Activated CD4-positive, alpha-beta T cell treated with anti-CD3 and anti-CD28 coated beads, Interleukin-2, Interleukin-4, amounts not matched to agents 100 ng/mL and 50 ng/mL, durations not matched to agents 16 hours and 8 hours (primary cell): ENCODE measurements at regions not wholly inside any gene's neighbourhood (a gene's known extent, or its start where the extent isn't known, plus 50 kb on each side); places are given as distances from the start of the nearest gene placed in this dataset.
"Not testable (repeated sequence)": the region's sequence is repeated elsewhere in the genome, so short reads cannot be mapped to it uniquely, and the experiment has no call there.

Experiments used
- DNase-seq: peaks from one replicate; pipeline ENCODE4 v3.0.0-alpha.2; 2020; ENCODE audit warnings: low spot score

- DNase-seq = no peak
These were observed 1840.1 kb upstream of the RAG2 start for GRCh38 chr11:38438091-38438490.

DNA sequence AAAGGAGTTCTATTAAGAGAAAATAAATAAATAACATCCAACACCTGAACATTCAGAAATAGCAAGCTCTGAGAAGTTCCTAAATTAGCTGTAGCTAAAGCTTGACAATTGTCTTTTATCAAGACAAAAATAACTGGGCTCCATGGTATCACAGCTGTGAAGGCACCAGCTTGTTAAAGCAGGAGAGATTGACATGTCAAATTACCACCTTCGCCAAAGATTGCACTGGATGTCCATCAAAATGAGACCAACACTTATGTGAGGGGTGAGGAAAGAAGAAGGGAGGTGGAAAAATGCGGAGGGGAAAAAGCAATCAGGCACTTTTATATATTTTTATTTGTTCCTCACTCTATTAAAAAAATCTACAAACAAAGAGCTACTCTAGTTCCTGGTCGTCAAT, 1827.5 kb upstream of the RAG2 start:
- no peak for DNase-seq

DNA sequence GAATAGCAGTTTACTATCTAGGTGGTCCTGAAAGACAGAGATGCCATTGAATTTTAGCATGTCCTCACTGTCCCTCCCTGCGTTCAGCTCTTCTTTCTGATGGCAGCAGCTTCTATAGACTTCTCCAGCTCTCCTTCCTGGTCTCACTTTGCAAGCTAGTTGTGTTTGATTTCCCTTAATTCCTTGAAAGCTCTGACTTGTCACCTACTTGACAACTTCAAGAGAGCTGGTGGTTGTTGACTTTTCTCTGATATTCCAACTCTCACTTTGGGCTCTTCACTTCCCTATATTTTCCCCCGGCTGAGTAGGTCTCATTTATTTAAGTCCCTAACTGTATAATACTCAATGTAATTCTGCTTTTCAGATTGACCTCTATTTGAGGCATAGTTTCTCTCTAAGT, 1825.0 kb upstream of the RAG2 start:
- no peak for DNase-seq

DNA sequence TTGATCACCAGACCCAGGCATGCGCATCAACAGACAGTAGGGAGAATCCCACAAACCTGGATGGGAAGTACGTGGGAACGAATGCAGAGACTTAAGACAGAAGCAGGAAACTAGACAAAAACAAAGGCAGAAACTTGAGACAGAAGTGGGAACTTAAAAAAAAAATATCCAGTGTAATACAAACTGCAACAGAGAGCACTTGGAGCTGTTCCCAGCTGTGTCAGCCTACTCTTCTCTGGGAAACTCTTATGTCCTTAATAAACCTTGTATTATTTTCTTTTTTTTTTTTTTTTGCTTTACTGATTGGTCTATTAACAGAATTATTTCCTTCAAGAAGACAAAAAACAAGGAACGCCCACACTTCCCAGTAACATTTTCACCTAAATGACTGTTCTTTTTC, 1818.1 kb upstream of the RAG2 start:
- DNase-seq = no peak

DNA sequence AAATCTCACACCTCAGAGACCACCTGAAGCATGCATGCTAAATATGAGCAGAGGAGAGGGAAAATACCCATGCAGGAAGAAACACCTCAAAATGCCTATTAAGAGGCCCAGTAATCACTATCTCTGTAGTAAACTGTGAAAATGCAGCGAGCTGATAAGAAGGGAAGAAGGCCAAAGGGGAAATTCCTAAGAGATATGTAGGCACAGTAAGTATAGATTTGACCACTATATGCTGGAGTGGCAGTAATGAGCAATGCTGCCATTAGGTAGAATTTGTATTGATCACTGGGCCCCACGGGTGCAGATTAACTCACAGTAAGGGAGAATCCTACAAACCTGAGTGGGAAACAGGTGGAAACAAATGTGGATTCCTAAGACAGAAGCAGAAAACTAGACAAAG, 1813.1 kb upstream of the RAG2 start:
- DNase-seq = no peak

DNA sequence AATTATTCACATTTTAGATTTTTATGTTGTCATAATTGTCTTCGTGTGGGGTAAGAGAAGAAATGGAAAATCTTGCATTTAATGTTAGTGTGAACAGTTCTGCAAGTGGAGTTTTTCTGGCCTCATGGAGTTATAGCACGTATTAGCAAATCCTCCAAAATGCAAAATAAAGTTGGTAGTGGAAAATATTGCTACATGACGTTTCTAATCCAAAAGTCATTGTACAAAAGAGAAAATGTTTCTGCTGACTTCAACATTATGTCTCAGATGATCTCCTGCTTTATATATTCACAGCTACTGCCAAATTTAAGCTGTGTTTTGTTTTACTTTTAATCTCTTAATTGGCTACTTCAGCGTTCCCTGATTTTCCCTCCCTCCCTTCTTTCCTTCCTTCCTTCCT, 1804.0 kb upstream of the RAG2 start:
- DNase-seq = no peak

- DNase-seq = no peak
These were observed 1794.1 kb upstream of the RAG2 start for GRCh38 chr11:38392176-38392575.

DNA sequence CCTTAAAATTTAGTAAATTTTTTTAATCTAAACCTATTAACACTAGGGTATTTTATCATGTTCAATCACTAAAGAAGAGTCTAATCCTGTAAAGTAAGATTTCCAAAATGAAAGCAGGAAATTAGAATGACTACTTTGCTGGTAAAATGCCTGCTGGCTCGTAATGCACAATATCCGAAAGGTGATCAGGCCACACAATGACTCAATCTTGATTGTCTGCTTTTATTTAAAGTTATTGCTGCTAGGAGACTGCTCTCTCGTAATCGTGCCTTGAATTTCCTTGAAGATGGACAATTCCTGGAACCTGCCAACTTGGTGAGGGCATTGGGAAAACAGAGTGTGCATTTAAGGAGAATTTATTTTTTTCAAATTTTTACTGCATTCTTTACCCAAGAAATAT, 1786.5 kb upstream of the RAG2 start:
- no peak for DNase-seq

DNA sequence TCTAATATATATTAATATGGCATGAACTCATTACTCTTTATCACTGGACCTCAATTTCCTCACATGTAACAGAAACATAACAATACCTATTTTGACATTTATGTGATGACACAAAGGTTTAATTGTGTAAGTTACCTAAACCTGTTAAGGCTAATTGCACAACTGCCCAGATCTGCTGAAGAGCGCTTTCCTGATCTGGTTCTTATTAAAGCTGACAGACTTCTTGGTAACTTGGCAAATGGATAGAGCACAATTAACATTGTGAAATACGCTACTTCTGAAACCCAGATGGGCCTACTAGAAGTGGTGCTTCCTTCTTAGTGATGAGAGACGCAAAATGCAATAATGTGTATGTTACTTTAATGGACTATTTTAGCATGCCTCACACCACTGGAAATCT, 1767.2 kb upstream of the RAG2 start:
- DNase-seq = no peak

DNA sequence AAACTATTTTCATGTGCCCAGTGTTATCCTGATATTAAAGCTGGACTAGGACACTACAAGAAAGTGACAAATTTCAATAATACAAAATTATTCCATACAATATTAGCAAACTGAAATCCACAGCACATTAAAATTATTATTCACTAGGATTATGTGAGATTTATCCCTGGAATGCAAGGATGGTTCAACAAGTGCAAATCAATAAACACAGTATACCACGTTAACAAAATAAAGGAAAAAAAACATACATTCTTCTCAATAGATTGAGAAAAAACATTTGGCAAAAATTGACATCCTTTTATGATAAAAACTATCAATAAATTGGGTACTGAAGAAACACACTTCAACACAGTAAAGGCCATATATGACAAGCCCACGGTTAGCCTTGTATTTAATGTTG, 1758.2 kb upstream of the RAG2 start:
- no peak for DNase-seq

DNA sequence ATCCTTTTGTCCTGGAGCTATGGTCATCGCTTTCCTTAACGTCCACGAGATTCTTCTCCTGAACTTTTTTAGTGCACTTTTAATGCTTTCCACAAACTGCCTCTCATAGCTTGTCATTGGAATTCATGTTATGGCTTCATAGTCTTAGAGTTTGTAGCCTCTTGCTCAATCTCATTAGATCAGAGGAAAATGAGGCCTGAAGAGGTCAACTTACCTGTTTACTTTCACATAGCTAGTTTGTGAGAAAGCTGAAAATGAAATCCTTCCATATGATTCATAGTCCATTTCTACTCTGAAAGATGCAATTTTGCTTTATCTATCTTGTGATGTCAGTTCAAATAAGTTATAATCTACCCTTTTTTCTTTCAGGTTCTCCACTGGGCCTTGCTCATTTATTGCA, 1747.2 kb upstream of the RAG2 start:
- DNase-seq = no peak

DNA sequence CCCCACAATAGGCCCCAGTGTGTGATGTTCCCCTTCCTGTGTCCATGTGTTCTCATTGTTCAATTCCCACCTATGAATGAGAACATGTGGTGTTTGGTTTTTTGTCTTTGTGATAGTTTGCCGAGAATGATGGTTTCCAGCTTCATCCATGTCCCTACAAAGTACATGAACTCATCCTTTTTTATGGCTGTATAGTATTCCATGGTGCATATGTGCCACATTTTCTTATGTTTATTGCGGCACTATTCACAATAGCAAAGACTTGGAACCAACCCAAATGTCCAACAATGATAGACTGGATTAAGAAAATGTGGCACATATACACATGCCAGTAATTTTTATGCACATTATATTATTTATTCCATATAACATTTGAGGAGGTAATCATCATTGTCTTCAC, 1743.6 kb upstream of the RAG2 start:
- DNase-seq = not testable (repeated sequence)

DNA sequence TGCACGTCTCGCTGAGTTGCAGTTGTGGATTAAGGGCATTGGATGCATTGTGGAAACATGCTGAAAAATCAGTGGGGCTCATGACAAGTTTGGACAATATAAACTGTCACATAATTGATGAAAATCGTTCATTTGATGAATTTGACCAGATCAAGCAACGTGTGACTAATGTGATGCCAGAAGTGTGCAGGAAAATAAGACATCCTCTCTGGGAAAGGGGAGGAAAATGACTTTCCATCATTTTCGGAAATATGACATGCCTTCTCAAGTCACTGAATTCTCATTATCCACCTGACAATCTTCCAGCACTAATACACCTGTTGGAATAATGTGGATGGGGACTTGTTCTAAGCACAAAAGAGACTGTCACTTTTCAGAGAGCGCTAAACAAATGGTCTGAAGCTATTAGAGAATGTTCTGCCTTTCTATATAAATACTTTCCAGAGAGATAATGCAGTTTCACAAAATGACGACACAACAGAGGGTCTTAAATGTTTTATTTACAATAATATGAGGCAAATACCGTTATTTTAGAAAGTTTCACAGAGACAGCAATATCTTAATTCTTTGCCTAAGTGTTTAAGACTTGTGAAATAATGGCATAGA, 1741.9 kb upstream of the RAG2 start:
- no peak for DNase-seq

DNA sequence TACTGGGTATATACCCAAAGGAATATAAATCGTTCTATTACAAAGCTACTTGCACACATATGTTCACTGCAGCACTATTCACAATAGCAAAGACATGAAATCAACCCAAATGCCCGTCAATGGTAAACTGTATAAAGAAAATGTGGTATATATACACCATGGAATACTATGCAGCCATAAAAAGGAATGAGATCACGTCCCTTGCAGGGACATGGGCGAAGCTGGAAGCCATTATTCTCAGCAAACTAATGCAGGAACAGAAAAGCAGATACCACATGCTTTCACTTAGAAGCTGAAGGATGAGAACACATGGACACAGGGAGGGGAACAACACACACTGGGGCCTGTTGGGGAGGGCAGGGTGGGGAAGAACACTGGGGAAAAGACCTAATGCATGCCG, 1740.0 kb upstream of the RAG2 start:
- DNase-seq = not testable (repeated sequence)

- no peak for DNase-seq
These were observed 1734.0 kb upstream of the RAG2 start for GRCh38 chr11:38332046-38332445.

- no peak for DNase-seq
These were observed 1732.5 kb upstream of the RAG2 start for GRCh38 chr11:38330578-38330977.

GRCh38 chr11:38323961-38324761, 1726.1 kb upstream of the RAG2 start:
- no peak for DNase-seq

DNA sequence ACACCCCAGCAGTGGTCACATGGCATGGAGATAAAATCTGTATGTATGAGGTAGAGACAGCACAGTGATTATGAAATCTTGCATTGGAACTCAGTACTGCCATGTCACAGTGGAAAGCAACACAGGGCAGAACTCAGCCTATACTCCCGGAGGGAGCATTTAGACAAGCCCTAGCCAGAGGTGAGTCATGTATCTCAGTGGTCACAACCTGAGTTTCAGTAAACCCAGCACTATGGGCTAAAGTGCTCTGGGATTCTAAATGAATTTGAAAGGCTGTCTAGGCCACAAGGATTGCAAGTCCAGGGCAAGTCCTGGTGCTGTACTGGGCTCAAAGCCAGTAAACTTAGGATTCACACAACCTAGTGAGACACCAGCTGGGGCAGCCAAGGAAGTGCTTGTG, 1717.1 kb upstream of the RAG2 start:
- DNase-seq = no peak

GRCh38 chr11:38307455-38307854, 1709.4 kb upstream of the RAG2 start:
- no peak for DNase-seq

GRCh38 chr11:38305682-38306081, 1707.6 kb upstream of the RAG2 start:
- DNase-seq = no peak

DNA sequence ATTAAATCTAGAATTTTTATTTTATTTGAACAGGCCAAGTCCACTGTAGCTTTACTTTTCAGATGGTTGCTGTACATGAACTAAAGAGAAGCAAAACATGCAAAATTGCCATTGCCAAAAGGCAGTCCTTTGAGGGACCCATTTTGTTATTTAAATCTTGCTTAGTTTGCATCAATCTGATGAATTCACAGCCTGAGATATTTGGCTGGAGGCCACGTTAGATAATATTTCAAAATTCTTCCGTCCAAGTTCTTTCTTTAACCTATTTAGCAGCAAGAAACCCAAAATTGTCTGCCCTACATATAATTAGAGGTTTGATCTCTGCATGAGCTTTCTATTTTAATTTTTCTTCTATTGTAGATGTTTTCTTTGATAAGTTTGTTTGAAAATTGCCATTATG, 1706.9 kb upstream of the RAG2 start:
- no peak for DNase-seq

- DNase-seq = no peak
These were observed 1704.5 kb upstream of the RAG2 start for GRCh38 chr11:38302564-38302963.

DNA sequence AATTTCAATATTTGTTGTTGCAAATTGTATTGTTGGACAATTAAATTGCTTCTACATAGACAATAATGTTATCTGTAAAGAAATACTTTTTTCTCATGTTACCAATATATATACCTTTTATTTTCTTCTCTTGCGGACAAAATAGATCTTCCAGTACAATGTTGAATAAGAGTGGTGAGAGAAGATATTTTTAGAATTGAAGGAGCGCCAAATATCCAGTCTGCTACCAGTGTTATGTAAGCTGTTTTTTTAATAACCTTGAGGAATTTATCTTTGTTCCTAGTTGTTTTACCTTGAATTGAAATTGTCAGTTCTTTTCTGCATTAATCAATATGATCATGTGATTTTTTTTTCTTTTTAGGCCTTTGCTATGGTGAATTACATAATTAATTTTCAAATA, 1702.5 kb upstream of the RAG2 start:
- DNase-seq = no peak

DNA sequence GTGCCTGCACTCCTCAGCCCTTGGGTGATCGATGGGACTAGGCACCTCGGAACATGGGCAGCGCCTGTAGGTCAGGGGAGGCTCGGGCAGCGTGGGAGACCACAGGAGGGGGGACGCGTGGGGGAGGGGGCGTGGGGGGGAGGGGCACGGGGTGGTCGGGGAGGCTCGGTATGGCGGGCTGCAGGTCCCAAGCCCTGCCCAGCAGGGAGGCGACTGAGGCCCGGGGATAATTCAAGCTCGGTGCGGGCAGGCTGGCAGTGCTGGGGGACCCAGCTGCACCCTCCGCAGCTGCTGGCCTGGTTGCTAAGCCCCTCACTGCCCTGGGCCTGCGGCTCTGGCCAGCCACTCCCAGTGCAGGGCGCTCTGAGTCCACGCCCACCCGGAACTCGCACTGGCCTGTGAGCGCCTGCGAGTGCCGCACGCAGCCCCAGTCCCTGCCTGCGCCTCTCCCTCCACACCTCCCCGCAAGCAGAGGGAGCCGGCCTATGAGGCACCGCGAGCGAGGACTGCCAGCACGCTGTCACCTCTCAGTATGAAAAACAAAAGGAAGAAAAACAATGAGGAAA, 1698.3 kb upstream of the RAG2 start:
- DNase-seq = no peak
